Coronary artery (tissue), 2 donors: ENCODE measurements at regions not wholly inside any gene's neighbourhood (a gene's known extent, or its start where the extent isn't known, plus 50 kb on each side); places are given as distances from the start of the nearest gene placed in this dataset.

Experiments used
- DNase-seq: peaks from one replicate; pipeline ENCODE4 v3.0.0-alpha.2; 2017; ENCODE audit warnings: low spot score
- H3K27ac ChIP-seq, 2 donors: fragments of 200-600 bp; sonication (generic); one replicate each; pipeline ENCODE4 v1.5.1; 2016 to 2019
- H3K4me3 ChIP-seq: fragments of 200-600 bp; sonication (generic); 2 replicates; pipeline ENCODE4 v1.5.1; 2016; ENCODE audit warnings: mild to moderate bottlenecking, moderate library complexity
- TF ChIP-seq, protein P1 (sequence below): fragments of 200-600 bp; sonication (generic); IDR thresholded peaks from one replicate; pipeline ENCODE4 v1.5.1; 2019; ENCODE audit warnings: antibody characterized with exemption

DNA sequence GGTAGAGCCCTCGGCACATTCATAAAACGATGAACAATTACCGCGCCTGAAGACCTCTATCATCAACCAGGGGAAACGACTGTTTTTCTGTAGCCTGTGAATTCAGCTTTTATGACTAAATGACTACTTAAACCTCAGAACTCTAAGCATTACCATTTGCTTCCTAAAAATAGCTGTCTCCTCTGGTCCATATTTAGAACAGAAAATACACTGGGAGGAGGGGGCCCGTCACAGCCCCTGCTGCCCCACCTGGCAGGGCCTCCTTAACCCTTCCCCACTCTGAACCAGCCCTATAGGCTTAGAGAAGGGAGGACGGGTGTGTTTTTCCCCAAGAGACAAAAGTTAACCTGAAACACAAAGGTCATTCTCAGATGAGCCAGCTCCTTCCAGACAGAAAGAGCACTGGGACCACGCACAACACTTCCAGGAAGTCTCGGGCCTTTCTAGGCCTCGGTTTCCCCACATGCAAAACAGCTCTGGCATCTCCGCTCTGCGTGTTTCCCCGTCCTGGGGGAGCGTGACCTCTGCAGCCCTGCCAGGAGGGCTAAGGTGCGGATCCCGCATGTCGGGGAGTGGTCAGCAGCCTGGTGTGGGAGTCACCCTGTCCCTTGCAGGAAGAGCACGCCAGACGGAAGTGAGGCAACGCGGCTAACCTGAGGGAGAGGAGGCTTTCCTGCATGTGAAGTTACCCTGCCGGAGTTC, 193.9 kb downstream of the DLL1 start:
- Histone ChIP-seq H3K27ac (no peak overlapping the region), H3K4me3 (no peak overlapping the region)
- no peak for DNase-seq
- TF ChIP-seq, protein P1, sequence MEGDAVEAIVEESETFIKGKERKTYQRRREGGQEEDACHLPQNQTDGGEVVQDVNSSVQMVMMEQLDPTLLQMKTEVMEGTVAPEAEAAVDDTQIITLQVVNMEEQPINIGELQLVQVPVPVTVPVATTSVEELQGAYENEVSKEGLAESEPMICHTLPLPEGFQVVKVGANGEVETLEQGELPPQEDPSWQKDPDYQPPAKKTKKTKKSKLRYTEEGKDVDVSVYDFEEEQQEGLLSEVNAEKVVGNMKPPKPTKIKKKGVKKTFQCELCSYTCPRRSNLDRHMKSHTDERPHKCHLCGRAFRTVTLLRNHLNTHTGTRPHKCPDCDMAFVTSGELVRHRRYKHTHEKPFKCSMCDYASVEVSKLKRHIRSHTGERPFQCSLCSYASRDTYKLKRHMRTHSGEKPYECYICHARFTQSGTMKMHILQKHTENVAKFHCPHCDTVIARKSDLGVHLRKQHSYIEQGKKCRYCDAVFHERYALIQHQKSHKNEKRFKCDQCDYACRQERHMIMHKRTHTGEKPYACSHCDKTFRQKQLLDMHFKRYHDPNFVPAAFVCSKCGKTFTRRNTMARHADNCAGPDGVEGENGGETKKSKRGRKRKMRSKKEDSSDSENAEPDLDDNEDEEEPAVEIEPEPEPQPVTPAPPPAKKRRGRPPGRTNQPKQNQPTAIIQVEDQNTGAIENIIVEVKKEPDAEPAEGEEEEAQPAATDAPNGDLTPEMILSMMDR: no peak

GRCh38 chr6:170096191-170096802, 194.6 kb downstream of the DLL1 start:
- no peak overlapping the region for H3K4me3 ChIP-seq
- peak; percentile 50 for DNase-seq
- no peak overlapping the region for H3K27ac ChIP-seq
- TF ChIP-seq, protein P1: no peak

- H3K27ac ChIP-seq: no peak overlapping the region
- peak; percentile 66 for DNase-seq
- no peak overlapping the region for H3K4me3 ChIP-seq
- TF ChIP-seq, protein P1: no peak
Measured at GRCh38 chr6:170095273-170095981, 195.5 kb downstream of the DLL1 start.

DNA sequence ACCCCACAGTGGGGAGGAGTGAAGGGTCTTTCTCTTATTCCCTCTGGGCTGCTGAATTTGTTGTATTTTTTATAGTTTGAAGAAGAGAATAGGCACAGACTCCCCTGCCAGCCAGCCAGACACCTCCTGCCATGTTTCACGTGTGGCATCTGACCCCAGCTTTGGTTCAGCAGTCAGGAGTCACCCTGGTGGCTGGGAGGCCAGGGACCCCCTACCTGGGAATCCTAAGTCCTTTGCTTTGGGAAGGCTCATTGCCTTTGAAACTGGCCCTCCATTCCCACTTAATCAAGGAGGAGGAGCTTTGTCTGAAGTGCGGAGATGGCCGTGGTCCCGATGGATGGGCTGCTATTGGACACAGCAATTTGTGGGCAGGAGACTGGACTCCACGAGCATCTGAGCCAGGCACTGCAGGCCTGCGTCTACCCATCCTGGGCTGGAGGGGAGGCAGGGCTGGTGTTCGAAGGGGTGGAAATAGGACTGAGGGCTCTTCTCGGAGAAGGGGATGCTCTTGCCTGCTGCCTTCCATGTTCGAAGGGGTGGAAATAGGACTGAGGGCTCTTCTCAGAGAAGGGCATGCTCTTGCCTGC, 196.1 kb downstream of the DLL1 start:
- Histone ChIP-seq H3K4me3 (no peak overlapping the region), H3K27ac (no peak overlapping the region)
- peak; percentile 36 for DNase-seq
- TF ChIP-seq, protein P1: no peak

DNA sequence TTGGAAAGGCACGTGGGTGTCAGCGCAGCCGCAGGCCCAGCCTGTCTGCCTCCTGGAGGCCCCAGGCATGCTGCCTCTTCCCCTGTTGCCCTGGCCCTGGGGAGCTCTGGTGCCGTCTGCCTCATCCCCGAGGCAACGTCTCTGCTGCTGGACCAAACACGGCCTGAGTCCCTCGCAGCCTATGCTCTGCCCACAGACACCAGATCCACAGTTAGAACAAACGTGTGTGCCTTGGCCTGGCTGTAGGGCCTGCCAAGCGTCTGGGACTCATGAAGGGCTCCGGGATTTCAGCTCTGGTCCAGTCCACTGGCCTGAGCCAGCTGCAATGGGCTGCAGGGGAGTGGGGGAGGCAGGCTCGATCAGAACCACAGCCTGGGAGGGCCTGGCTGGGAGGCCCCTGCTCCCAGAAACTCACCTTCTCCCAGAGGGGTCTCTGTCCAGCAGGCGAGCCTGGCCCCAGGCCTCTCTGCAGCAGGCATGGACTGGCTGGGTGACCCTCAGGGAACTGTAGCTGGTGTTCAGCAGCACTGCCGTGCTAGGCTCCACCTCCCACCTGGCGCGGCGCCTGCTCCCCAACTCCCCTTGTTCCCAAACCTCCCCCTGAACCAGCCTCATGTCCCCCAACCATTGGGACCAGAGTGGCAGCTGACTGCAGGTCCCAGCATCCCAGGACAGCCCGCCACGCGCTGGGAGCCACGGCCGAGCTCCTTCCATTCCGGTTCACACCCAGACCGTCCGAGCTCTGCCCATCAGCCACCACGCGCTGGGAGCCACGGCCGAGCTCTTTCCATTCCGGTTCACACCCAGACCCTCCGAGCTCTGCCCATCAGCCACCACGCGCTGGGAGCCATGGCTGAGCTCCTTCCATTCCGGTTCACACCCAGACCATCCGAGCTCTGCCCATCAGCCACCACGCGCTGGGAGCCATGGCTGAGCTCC, 197.0 kb downstream of the DLL1 start:
- H3K4me3 ChIP-seq: no peak overlapping the region
- peak; percentile 73 for DNase-seq
- H3K27ac ChIP-seq: no peak overlapping the region
- TF ChIP-seq, protein P1: no peak

- TF ChIP-seq, protein P1: no peak
- H3K27ac ChIP-seq: no peak overlapping the region
- DNase-seq: peak; percentile 36
- no peak overlapping the region for H3K4me3 ChIP-seq
Measured at GRCh38 chr6:170093276-170093657, 197.6 kb downstream of the DLL1 start.
